ENCODE measurements at regions not wholly inside any gene's neighbourhood (a gene's known extent, or its start where the extent isn't known, plus 50 kb on each side); places are given as distances from the start of the nearest gene placed in this dataset.

DNA sequence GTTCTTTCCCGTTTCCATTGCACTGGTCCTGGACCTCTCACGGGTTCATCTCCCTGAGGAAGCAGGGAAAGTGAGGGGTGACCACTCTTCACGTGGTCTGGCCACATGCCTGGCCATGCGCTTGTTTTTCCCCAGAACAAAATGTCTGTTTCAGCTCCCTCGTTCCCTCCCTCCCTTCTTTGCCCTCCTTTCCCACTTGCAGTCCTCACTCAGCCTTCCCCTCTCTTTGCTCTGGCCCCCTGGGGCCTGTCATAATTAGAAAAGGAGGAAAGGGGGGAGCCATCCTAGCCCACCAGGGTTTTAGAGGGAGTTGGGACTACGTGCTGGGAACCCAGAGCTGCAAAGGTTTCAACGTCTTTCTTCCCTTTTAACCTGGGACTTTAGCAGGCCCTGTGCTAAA is 52.8 kb upstream of the CADM1 start:
- TF ChIP-seq POLR2AphosphoS5 (IDR thresholded peaks at IDR 0.05) = no peak
- TF ChIP-seq, protein P1, sequence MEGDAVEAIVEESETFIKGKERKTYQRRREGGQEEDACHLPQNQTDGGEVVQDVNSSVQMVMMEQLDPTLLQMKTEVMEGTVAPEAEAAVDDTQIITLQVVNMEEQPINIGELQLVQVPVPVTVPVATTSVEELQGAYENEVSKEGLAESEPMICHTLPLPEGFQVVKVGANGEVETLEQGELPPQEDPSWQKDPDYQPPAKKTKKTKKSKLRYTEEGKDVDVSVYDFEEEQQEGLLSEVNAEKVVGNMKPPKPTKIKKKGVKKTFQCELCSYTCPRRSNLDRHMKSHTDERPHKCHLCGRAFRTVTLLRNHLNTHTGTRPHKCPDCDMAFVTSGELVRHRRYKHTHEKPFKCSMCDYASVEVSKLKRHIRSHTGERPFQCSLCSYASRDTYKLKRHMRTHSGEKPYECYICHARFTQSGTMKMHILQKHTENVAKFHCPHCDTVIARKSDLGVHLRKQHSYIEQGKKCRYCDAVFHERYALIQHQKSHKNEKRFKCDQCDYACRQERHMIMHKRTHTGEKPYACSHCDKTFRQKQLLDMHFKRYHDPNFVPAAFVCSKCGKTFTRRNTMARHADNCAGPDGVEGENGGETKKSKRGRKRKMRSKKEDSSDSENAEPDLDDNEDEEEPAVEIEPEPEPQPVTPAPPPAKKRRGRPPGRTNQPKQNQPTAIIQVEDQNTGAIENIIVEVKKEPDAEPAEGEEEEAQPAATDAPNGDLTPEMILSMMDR (IDR thresholded peaks at IDR 0.05) = no peak
- no peak for TF ChIP-seq POLR2A (IDR thresholded peaks at IDR 0.05)
- intact Hi-C loops (cut with DNase I) = no loop called here
- H3K27ac ChIP-seq = no peak overlapping the region
- 77% methylated on average over 7 of the region's 7 CpGs for WGBS
- no peaks in the 10 kb centered on the region for H3K4me1 ChIP-seq (replicated peaks)
- no peak overlapping the region for H3K4me3 ChIP-seq
- DNase-seq (ENCODE audit: low spot score) = no peak
- H3K36me3 ChIP-seq = no peaks in the 10 kb centered on the region
- no peaks in the 10 kb centered on the region for H3K27me3 ChIP-seq (replicated peaks; ENCODE audit: insufficient read depth)
- H3K9me3 ChIP-seq = no peaks in the 10 kb centered on the region

DNA sequence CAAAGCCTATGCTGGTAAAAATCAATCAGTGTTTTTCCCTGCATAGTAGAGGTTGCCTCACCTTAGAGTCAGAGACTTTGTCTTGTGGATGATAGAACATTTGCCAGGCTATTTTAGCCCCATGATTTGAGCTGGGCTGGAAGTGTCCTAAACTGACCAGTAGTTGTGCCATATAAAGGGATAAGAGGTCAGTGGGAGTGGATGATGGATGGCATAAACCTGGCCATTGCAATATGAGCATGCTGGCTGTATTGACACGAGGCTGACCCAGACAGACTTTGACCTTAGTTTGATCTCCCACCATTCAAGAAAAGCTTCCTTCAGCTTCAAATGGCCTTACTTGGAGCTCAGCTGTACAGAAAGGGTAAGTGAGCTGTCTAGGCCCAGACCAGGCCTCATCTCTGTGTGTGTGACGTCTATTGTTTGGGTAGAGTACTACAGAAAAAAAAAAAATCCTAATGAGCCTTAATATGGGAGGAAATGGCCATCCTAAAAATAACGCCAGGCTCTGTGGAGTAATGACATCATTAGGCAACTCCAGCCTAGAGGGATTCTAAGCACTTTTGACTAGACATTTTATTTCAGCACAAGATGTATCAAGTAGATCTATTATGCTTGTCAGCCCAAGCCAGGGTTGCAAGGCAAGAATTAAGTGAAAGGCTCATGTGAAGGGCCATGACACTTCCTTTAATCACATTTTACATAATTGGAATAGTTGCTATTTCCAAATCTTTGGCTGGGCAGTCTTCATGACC is 51.3 kb upstream of the CADM1 start:
- Histone ChIP-seq H3K27me3 (replicated peaks; ENCODE audit: insufficient read depth) (no peaks in the 10 kb centered on the region), H3K9me3 (no peaks in the 10 kb centered on the region), H3K4me3 (no peak overlapping the region), H3K4me1 (replicated peaks) (no peaks in the 10 kb centered on the region), H3K36me3 (no peaks in the 10 kb centered on the region), H3K27ac (no peak overlapping the region)
- TF ChIP-seq, protein P1 (IDR thresholded peaks at IDR 0.05) = no peak
- TF ChIP-seq POLR2AphosphoS5 (IDR thresholded peaks at IDR 0.05) = no peak
- TF ChIP-seq POLR2A (IDR thresholded peaks at IDR 0.05) = no peak
- intact Hi-C loops (cut with DNase I) = no loop called here
- WGBS = 90% methylated on average over 3 of the region's 3 CpGs
- no peak for DNase-seq (ENCODE audit: low spot score)

Small RNA genes lying in the stretch of these regions (small RNA-seq; reads per million reads assigned to genes)
- gene AP000770.2 (0 reads per million in 2 donors), gene RF01210 (0 reads per million in 2 donors), gene RPL12P46 (0 reads per million in 2 donors)

Data from prostate gland (tissue), 2 donors.